Neuronal stem cell (in vitro differentiated cells): ENCODE measurements at regions not wholly inside any gene's neighbourhood (a gene's known extent, or its start where the extent isn't known, plus 50 kb on each side); places are given as distances from the start of the nearest gene placed in this dataset.

Experiments
- DNase-seq: peaks from one replicate; pipeline ENCODE4 v3.0.0-alpha.2; 2013; ENCODE audit warnings: low spot score
- H2AFZ ChIP-seq: one replicate; pipeline ENCODE4 v1.6.1; 2013; ENCODE audit warnings: mild to moderate bottlenecking, low read length, inconsistent platforms
- H2AK5ac ChIP-seq: 2 replicates; pipeline ENCODE4 v1.6.1; 2013; ENCODE audit warnings: low read depth, mild to moderate bottlenecking, inconsistent platforms, low read length, moderate library complexity, mixed read lengths
- H2BK120ac ChIP-seq: 2 replicates; pipeline ENCODE4 v1.6.1; 2013; ENCODE audit warnings: low read depth, mild to moderate bottlenecking, inconsistent platforms, low read length, moderate library complexity, mixed read lengths
- H2BK12ac ChIP-seq: one replicate; pipeline ENCODE4 v1.6.1; 2013; ENCODE audit warnings: low read length, inconsistent platforms
- H2BK15ac ChIP-seq: 2 replicates; pipeline ENCODE4 v1.6.1; 2013; ENCODE audit warnings: mild to moderate bottlenecking, low read length, inconsistent platforms, mixed read lengths
- H2BK5ac ChIP-seq: one replicate; pipeline ENCODE4 v1.6.1; 2013; ENCODE audit warnings: inconsistent platforms, mild to moderate bottlenecking, low read length, moderate library complexity
- H3K14ac ChIP-seq: one replicate; pipeline ENCODE4 v1.6.1; 2013; ENCODE audit warnings: low read length, inconsistent platforms
- H3K18ac ChIP-seq: 2 replicates; pipeline ENCODE4 v1.6.1; 2013; ENCODE audit warnings: low read length, inconsistent platforms
- H3K23ac ChIP-seq: 2 replicates; pipeline ENCODE4 v1.6.1; 2013; ENCODE audit warnings: low read depth, mild to moderate bottlenecking, mixed read lengths, low read length, inconsistent platforms; ENCODE audit not compliant: poor library complexity
- H3K27ac ChIP-seq: replicated peaks from 3 replicates; pipeline ENCODE4 v1.5.1; 2013; ENCODE audit warnings: low read length, inconsistent platforms
- H3K27me3 ChIP-seq, 3 experiments: 2 replicates each; pipeline ENCODE4 v1.6.1; 2013; ENCODE audit warnings: low read length in 3 of 3, mild to moderate bottlenecking in 2 of 3, inconsistent platforms in 1 of 3, low read depth in 1 of 3, mixed read lengths in 1 of 3, moderate library complexity in 1 of 3; ENCODE audit not compliant: control insufficient read depth in 3 of 3, insufficient read depth in 3 of 3
- H3K36me3 ChIP-seq, 2 donors: replicated peaks in 1 of 2; 2 replicates each; pipeline ENCODE4 v1.6.1; 2013; ENCODE audit warnings: low read length in 2 of 2; ENCODE audit not compliant: control insufficient read depth in 2 of 2, insufficient read depth in 2 of 2
- H3K4ac ChIP-seq: 2 replicates; pipeline ENCODE4 v1.6.1; 2013; ENCODE audit warnings: inconsistent platforms, mild to moderate bottlenecking, low read length, moderate library complexity
- H3K4me1 ChIP-seq, 2 donors: 1 replicate in 1 of 2; 2 replicates in 1 of 2; pipeline ENCODE4 v1.6.1; 2013; ENCODE audit warnings: low read length in 2 of 2, low read depth in 1 of 2; ENCODE audit not compliant: control insufficient read depth in 2 of 2, insufficient read depth in 1 of 2
- H3K4me2 ChIP-seq: one replicate; pipeline ENCODE4 v1.6.1; 2013; ENCODE audit warnings: mild to moderate bottlenecking, low read length, inconsistent platforms; ENCODE audit not compliant: insufficient read depth, poor library complexity, severe bottlenecking
- H3K4me3 ChIP-seq, 2 donors: 2 replicates each; pipeline ENCODE4 v1.5.1; 2013; ENCODE audit warnings: low read length in 2 of 2, mild to moderate bottlenecking in 2 of 2, inconsistent platforms in 1 of 2, moderate library complexity in 1 of 2
- H3K79me1 ChIP-seq: one replicate; pipeline ENCODE4 v1.6.1; 2013; ENCODE audit warnings: low read depth, mild to moderate bottlenecking, inconsistent platforms, low read length, moderate library complexity
- H3K9ac ChIP-seq: one replicate; pipeline ENCODE4 v1.6.1; 2013; ENCODE audit warnings: mild to moderate bottlenecking, low read depth, low read length, inconsistent platforms; ENCODE audit not compliant: poor library complexity
- H3K9me3 ChIP-seq, 2 donors: replicated peaks in 1 of 2; 2 replicates each; pipeline versions ENCODE3 to v1.6.1; 2013; ENCODE audit warnings: low read length in 2 of 2, mild to moderate bottlenecking in 2 of 2, inconsistent platforms in 1 of 2, low read depth in 1 of 2, mixed read lengths in 1 of 2, moderate library complexity in 1 of 2; ENCODE audit not compliant: control insufficient read depth in 2 of 2, insufficient read depth in 1 of 2
- H4K8ac ChIP-seq: one replicate; pipeline ENCODE4 v1.6.1; 2013; ENCODE audit warnings: low read depth, mild to moderate bottlenecking, inconsistent platforms, low read length, moderate library complexity
- H4K91ac ChIP-seq: one replicate; pipeline ENCODE4 v1.6.1; 2013; ENCODE audit warnings: low read length, low read depth, mild to moderate bottlenecking, inconsistent platforms; ENCODE audit not compliant: poor library complexity
- WGBS, 2 donors: extraction: QIAGEN DNeasy Blood & Tissue Kit; methylation state at CpG; one replicate each; pipeline ENCODE4 v1.1.7; 2013; ENCODE audit warnings: missing lambda C conversion rate in 2 of 2, mixed read lengths in 1 of 2; ENCODE audit not compliant: insufficient read length in 2 of 2, insufficient replicate concordance in 1 of 2; ENCODE audit errors: extremely low coverage in 2 of 2; 5-methylcytosine and 5-hydroxymethylcytosine counted together

DNA sequence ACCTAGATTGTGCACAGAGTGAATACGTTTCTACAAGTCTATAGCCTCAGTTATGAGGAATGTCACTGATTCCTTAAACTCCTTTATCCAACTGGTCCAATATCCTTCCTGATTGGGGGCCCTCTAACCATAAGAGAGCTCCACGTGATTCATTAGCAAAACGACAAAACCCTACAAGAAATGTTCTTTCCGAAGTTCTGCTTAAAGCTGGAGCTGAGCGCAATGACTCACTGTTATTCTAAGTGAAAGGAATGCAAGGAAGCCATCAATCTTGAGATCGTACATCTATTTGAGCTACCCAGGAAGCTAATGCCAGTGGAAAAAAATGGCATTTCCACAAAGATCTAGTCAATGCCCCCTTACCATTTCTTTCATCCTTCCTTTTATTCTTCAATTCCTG is 354.9 kb upstream of the CDH20 start:
- no peak overlapping the region for H3K27ac ChIP-seq
- no CpG with 5 or more reads among the region's 6 CpGs for WGBS, 2 donors
- no peak overlapping the region for H3K18ac ChIP-seq
- no peak overlapping the region for H3K4me2 ChIP-seq
- H2AFZ ChIP-seq, result peak overlapping the region; percentile 67
- H2BK120ac ChIP-seq, result no peak overlapping the region
- DNase-seq, result no peak
- H3K9me3 ChIP-seq, result no peaks in the 10 kb centered on the region
- H3K36me3 ChIP-seq, result no peaks in the 10 kb centered on the region
- no peak overlapping the region for H3K4ac ChIP-seq
- no peak overlapping the region for H2BK15ac ChIP-seq
- H4K91ac ChIP-seq, result no peak overlapping the region
- no peak overlapping the region for H2BK12ac ChIP-seq
- no peaks in the 10 kb centered on the region for H3K27me3 ChIP-seq
- H3K14ac ChIP-seq, result no peak overlapping the region
- no peaks in the 10 kb centered on the region for H3K4me1 ChIP-seq
- no peak overlapping the region for H4K8ac ChIP-seq
- H2BK5ac ChIP-seq, result no peak overlapping the region
- H3K9ac ChIP-seq, result no peak overlapping the region
- no peak overlapping the region for H2AK5ac ChIP-seq
- H3K4me3 ChIP-seq, result no peak overlapping the region
- no peak overlapping the region for H3K23ac ChIP-seq
- H3K79me1 ChIP-seq, result no peaks in the 10 kb centered on the region

- Histone ChIP-seq H3K14ac (no peak overlapping the region), H2BK12ac (no peak overlapping the region), H3K4me2 (no peak overlapping the region), H3K36me3 (no peaks in the 10 kb centered on the region), H2BK120ac (no peak overlapping the region), H2AK5ac (no peak overlapping the region), H3K9ac (no peak overlapping the region), H2AFZ (no peak overlapping the region), H4K91ac (no peak overlapping the region), H3K9me3 (no peaks in the 10 kb centered on the region), H3K4ac (no peak overlapping the region), H2BK5ac (no peak overlapping the region), H3K27me3 (no peaks in the 10 kb centered on the region), H3K4me3 (no peak overlapping the region), H3K4me1 (no peaks in the 10 kb centered on the region), H4K8ac (no peak overlapping the region), H2BK15ac (no peak overlapping the region), H3K23ac (no peak overlapping the region), H3K18ac (no peak overlapping the region), H3K79me1 (no peaks in the 10 kb centered on the region), H3K27ac (no peak overlapping the region)
- WGBS, 2 donors, result no CpG with 5 or more reads among the region's 2 CpGs
- no peak for DNase-seq
These were observed 352.7 kb upstream of the CDH20 start for GRCh38 chr18:60980422-60981005.

- Histone ChIP-seq H3K23ac (no peak overlapping the region), H4K8ac (no peak overlapping the region), H3K4me3 (no peak overlapping the region), H3K27me3 (no peaks in the 10 kb centered on the region), H3K79me1 (no peaks in the 10 kb centered on the region), H3K27ac (no peak overlapping the region), H2AK5ac (no peak overlapping the region), H3K9ac (no peak overlapping the region), H2BK12ac (no peak overlapping the region), H3K14ac (no peak overlapping the region), H2BK15ac (no peak overlapping the region), H2AFZ (no peak overlapping the region), H3K18ac (no peak overlapping the region), H2BK5ac (no peak overlapping the region), H2BK120ac (no peak overlapping the region), H3K9me3 (no peaks in the 10 kb centered on the region), H3K4ac (no peak overlapping the region), H3K4me1 (no peaks in the 10 kb centered on the region), H3K4me2 (no peak overlapping the region), H3K36me3 (no peaks in the 10 kb centered on the region), H4K91ac (no peak overlapping the region)
- DNase-seq, result no peak
- no CpG with 5 or more reads among the region's 3 CpGs for WGBS, 2 donors
These were observed 351.4 kb upstream of the CDH20 start for GRCh38 chr18:60981682-60982328.

- H3K18ac ChIP-seq, result no peak overlapping the region
- H2AFZ ChIP-seq, result no peak overlapping the region
- H3K4me1 ChIP-seq, result no peaks in the 10 kb centered on the region
- H2BK15ac ChIP-seq, result no peak overlapping the region
- no peak overlapping the region for H3K27ac ChIP-seq
- no peak overlapping the region for H3K4me3 ChIP-seq
- H3K36me3 ChIP-seq, result no peaks in the 10 kb centered on the region
- WGBS, 2 donors, result no CpG with 5 or more reads among the region's 2 CpGs
- DNase-seq, result no peak
- H2AK5ac ChIP-seq, result no peak overlapping the region
- no peaks in the 10 kb centered on the region for H3K9me3 ChIP-seq
- H3K14ac ChIP-seq, result no peak overlapping the region
- no peak overlapping the region for H2BK5ac ChIP-seq
- no peak overlapping the region for H3K9ac ChIP-seq
- no peak overlapping the region for H4K91ac ChIP-seq
- no peaks in the 10 kb centered on the region for H3K79me1 ChIP-seq
- no peak overlapping the region for H2BK12ac ChIP-seq
- H3K23ac ChIP-seq, result no peak overlapping the region
- no peaks in the 10 kb centered on the region for H3K27me3 ChIP-seq
- no peak overlapping the region for H4K8ac ChIP-seq
- no peak overlapping the region for H2BK120ac ChIP-seq
- no peak overlapping the region for H3K4ac ChIP-seq
- H3K4me2 ChIP-seq, result no peak overlapping the region
These were observed 350.9 kb upstream of the CDH20 start for GRCh38 chr18:60982329-60982695.
